Endothelial cell of umbilical vein (primary cell): ENCODE measurements at regions not wholly inside any gene's neighbourhood (a gene's known extent, or its start where the extent isn't known, plus 50 kb on each side); places are given as distances from the start of the nearest gene placed in this dataset.

Experiments used
- BruUV-seq: library from RNA; stranded (reverse); fragments of 400-500 nt; replicated peaks from 2 replicates; lab custom pipeline; 2021; lab: Mats Ljungman, UMichigan
- CTCF ChIA-PET: fragments of 300-600, 350-600 bp; sonication (Branson Sonifier 250); formaldehyde crosslinking; loops from one replicate; lab custom pipeline; 2021; ENCODE audit warnings: antibody characterized with exemption, inconsistent platforms; lab: Charles Lee
- POLR2A ChIA-PET: fragments of 300-600, 350-600 bp; sonication (Branson Sonifier 250); formaldehyde crosslinking; loops from one replicate; lab custom pipeline; 2021; ENCODE audit warnings: antibody characterized with exemption, inconsistent platforms; lab: Charles Lee
- DNase-seq: peaks from one replicate; pipeline ENCODE4 v3.0.0-alpha.2; 2011; ENCODE audit warnings: low read depth, low spot score
- FAIRE-seq: peaks from 2 replicates; lab custom pipeline; 2011; peaks lifted over from hg19 to GRCh38; lab: Jason Lieb, UNC
- H2AFZ ChIP-seq: 2 replicates; pipeline ENCODE4 v1.6.0; 2012; ENCODE audit warnings: low read depth, low read length, control low read depth, inconsistent platforms
- H3K27ac ChIP-seq: 2 replicates; pipeline ENCODE4 v1.5.1; 2011; ENCODE audit warnings: low read depth, mild to moderate bottlenecking, control low read depth, low read length, moderate library complexity; ENCODE audit not compliant: insufficient read depth
- H3K27me3 ChIP-seq, 2 experiments: 2 replicates each; pipeline versions ENCODE4 v1.6.0 to v1.6.1; 2011; ENCODE audit warnings: low read length in 2 of 2, mixed read lengths in 1 of 2; ENCODE audit not compliant: control insufficient read depth in 2 of 2, insufficient read depth in 2 of 2
- H3K36me3 ChIP-seq, 2 experiments: 2 replicates in 1 of 2; 3 replicates in 1 of 2; pipeline ENCODE4 v1.5.1; 2011; ENCODE audit warnings: low read length in 2 of 2, mild to moderate bottlenecking in 1 of 2, moderate library complexity in 1 of 2; ENCODE audit not compliant: control insufficient read depth in 2 of 2, insufficient read depth in 2 of 2; ENCODE audit errors: extremely low read depth in 1 of 2
- H3K4me1 ChIP-seq: 3 replicates; pipeline ENCODE4 v1.5.1; 2011; ENCODE audit warnings: mild to moderate bottlenecking, low read length; ENCODE audit not compliant: control insufficient read depth, insufficient read depth; ENCODE audit errors: extremely low read depth
- H3K4me2 ChIP-seq: 2 replicates; pipeline ENCODE4 v1.6.1; 2011; ENCODE audit warnings: low read length, control low read depth, mixed read lengths; ENCODE audit not compliant: insufficient read depth
- H3K4me3 ChIP-seq, 3 experiments: fragments of 200-600 bp in 1 of 3; sonication (generic), shearing (Covaris generic) in 1 of 3; replicated peaks in 1 of 3; 2 replicates each; pipeline ENCODE4 v1.5.1; 2011 to 2016; ENCODE audit warnings: control low read depth in 3 of 3, low read length in 3 of 3, mild to moderate bottlenecking in 2 of 3, inconsistent platforms in 1 of 3, low read depth in 1 of 3, moderate library complexity in 1 of 3; ENCODE audit not compliant: insufficient read depth in 1 of 3
- H3K79me2 ChIP-seq: 2 replicates; pipeline ENCODE4 v1.6.0; 2012; ENCODE audit warnings: low read length, inconsistent platforms; ENCODE audit not compliant: control insufficient read depth, insufficient read depth
- H3K9ac ChIP-seq: replicated peaks from 2 replicates; pipeline ENCODE3; 2011; ENCODE audit warnings: low read length, control low read depth; ENCODE audit not compliant: insufficient read depth; ENCODE audit errors: extremely low read depth
- H3K9me1 ChIP-seq: replicated peaks from 3 replicates; pipeline ENCODE4 v1.6.0; 2011; ENCODE audit warnings: mild to moderate bottlenecking, low read length; ENCODE audit not compliant: control insufficient read depth, insufficient read depth; ENCODE audit errors: extremely low read depth
- H3K9me3 ChIP-seq: replicated peaks from 2 replicates; pipeline ENCODE4 v1.5.1; 2012; ENCODE audit warnings: low read length, inconsistent platforms; ENCODE audit not compliant: control insufficient read depth, insufficient read depth
- H4K20me1 ChIP-seq: replicated peaks from 2 replicates; pipeline ENCODE3; 2011; ENCODE audit warnings: mild to moderate bottlenecking, low read length; ENCODE audit not compliant: control insufficient read depth, insufficient read depth; ENCODE audit errors: extremely low read depth
- CTCF ChIP-seq, 2 donors: IDR thresholded peaks; 1 replicate in 1 of 2; 2 replicates in 1 of 2; pipeline ENCODE4 v1.5.1; 2011; ENCODE audit warnings: low read length in 2 of 2, mild to moderate bottlenecking in 2 of 2, moderate library complexity in 2 of 2, control low read depth in 1 of 2, inconsistent platforms in 1 of 2, low read depth in 1 of 2; ENCODE audit not compliant: insufficient read depth in 1 of 2; ENCODE audit errors: extremely low read depth in 1 of 2
- EZH2 ChIP-seq: IDR thresholded peaks from 2 replicates; pipeline ENCODE4 v1.6.1; 2012; ENCODE audit warnings: borderline replicate concordance, low read depth, mild to moderate bottlenecking, moderate library complexity, low read length, inconsistent platforms; ENCODE audit not compliant: severe bottlenecking
- FOS ChIP-seq: IDR thresholded peaks from 2 replicates; pipeline ENCODE4 v1.6.1; 2011; ENCODE audit warnings: mild to moderate bottlenecking, low read length, moderate library complexity, borderline replicate concordance; ENCODE audit not compliant: insufficient read depth
- GATA2 ChIP-seq: IDR thresholded peaks from 2 replicates; pipeline ENCODE4 v1.7.0; 2011; ENCODE audit warnings: low read depth, mild to moderate bottlenecking, moderate library complexity, mixed read lengths, low read length; ENCODE audit not compliant: insufficient read length, insufficient read depth
- JUN ChIP-seq: IDR thresholded peaks from 2 replicates; pipeline ENCODE4 v1.6.1; 2011; ENCODE audit warnings: borderline replicate concordance, low read depth; ENCODE audit not compliant: insufficient read length, insufficient read depth
- MAX ChIP-seq: IDR thresholded peaks from 2 replicates; pipeline ENCODE4 v1.6.1; 2011; ENCODE audit not compliant: insufficient read depth, insufficient read length
- MYC ChIP-seq: IDR thresholded peaks from one replicate; pipeline ENCODE4 v1.6.1; 2011; ENCODE audit warnings: mild to moderate bottlenecking, low read depth, low read length
- POLR2A ChIP-seq: IDR thresholded peaks from 2 replicates; pipeline ENCODE4 v1.6.1; 2012; ENCODE audit warnings: low read depth, mild to moderate bottlenecking, control low read depth, low read length
- POLR2AphosphoS5 ChIP-seq: IDR thresholded peaks from 2 replicates; pipeline ENCODE4 v1.6.1; 2012; ENCODE audit warnings: low read depth, mild to moderate bottlenecking, control low read depth, low read length, moderate library complexity; ENCODE audit not compliant: insufficient read depth
- dilution Hi-C: fragments of 300-500 bp; cut with MboI; formaldehyde crosslinking; loops from one replicate; pipeline ENCODE4 v1.15.0; 2019; ENCODE audit warnings: low sequenced_read_pairs; ENCODE audit not compliant: extremely low pct_ligation_motif_present
- intact Hi-C: fragments of 100-400 bp; cut with micrococcal nuclease; formaldehyde crosslinking; loops from one replicate; pipeline ENCODE4 v1.10.0; 2022

GRCh38 chr12:20201733-20202132 lies 166.6 kb upstream of the PDE3A start:
- ChIA-PET POLR2A (interaction anchor here (0.5 kb wide), 1 partner anchor 11 kb away, joined by 3 read pairs; no protein-coding TSS in a partner anchor), CTCF (no interaction called here)
- Histone ChIP-seq H3K4me1 (no peaks in the 10 kb centered on the region), H3K79me2 (no peaks in the 10 kb centered on the region), H3K27me3 (no peaks in the 10 kb centered on the region), H3K27ac (no peak overlapping the region), H2AFZ (no peak overlapping the region), H3K36me3 (no peaks in the 10 kb centered on the region), H3K9me1 (no peaks in the 10 kb centered on the region), H3K4me3 (no peak overlapping the region), H3K4me2 (no peak overlapping the region), H3K9me3 (no peaks in the 10 kb centered on the region), H4K20me1 (no peaks in the 10 kb centered on the region), H3K9ac (no peak overlapping the region)
- no peak for FAIRE-seq
- dilution Hi-C loops: no loop called here
- intact Hi-C loops: no loop called here
- no TSS peak for BruUV-seq
- DNase-seq: no peak
- TF ChIP-seq MAX: no peak
- no peak for TF ChIP-seq EZH2
- TF ChIP-seq POLR2A: no peak
- TF ChIP-seq POLR2AphosphoS5: no peak
- TF ChIP-seq FOS: no peak
- TF ChIP-seq MYC: no peak
- no peak for TF ChIP-seq CTCF (IDR thresholded peaks at IDR 0.05; ENCODE audit: extremely low read depth in 1 of 2, insufficient read depth in 1 of 2, low read depth in 1 of 2, low read length in 2 of 2)
- no peak for TF ChIP-seq GATA2
- TF ChIP-seq JUN: no peak
